GM19238 (cell line): ENCODE measurements at regions not wholly inside any gene's neighbourhood (a gene's known extent, or its start where the extent isn't known, plus 50 kb on each side); places are given as distances from the start of the nearest gene placed in this dataset.

Source experiments
- DNase-seq: peaks from one replicate; pipeline ENCODE4 v3.0.0; 2011; ENCODE audit warnings: low spot score; ENCODE audit not compliant: insufficient read length

DNA sequence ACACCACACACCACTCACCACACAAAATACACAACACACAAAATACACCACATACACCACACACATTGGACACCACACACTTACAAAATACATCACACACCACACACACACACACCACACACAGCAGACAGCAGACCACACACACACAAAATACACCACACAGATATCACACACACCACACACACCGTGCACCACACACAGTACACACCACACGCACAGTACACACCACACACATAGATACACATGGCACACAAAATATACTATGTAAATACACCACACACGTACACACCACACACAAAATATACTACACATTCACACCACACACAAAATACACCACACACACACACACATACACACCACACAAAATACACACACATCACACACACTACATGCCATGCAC lies 1243.5 kb downstream of the BRD1 start:
- no peak for DNase-seq

DNA sequence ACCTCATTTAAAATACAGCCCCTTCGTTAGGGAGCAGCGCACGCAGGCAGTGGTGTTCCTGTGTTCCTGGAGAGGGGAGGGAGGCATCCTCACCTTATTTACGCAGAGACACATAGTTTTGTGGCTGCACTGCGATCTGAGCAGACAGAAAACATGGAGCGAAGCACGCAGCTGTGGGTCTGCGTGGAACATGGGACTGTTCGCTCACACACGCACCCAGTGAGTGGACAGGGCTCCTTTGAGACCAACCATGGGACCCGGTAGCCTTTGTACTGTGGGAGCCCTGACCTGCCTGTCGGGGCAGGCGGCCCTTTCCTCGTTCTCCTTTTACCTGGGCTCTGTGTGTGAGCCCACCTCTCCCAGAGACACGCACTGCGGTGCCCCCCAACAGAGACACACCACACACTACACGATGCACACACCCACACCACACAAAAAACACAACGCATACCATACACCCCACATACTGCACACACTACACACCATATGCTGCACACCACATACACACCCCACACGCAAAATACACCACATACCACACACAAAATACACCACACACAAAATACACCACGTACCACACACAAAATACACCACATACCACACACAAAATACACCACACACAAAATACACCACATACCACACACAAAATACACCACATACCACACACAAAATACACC lies 1245.7 kb downstream of the BRD1 start:
- DNase-seq: no peak

DNA sequence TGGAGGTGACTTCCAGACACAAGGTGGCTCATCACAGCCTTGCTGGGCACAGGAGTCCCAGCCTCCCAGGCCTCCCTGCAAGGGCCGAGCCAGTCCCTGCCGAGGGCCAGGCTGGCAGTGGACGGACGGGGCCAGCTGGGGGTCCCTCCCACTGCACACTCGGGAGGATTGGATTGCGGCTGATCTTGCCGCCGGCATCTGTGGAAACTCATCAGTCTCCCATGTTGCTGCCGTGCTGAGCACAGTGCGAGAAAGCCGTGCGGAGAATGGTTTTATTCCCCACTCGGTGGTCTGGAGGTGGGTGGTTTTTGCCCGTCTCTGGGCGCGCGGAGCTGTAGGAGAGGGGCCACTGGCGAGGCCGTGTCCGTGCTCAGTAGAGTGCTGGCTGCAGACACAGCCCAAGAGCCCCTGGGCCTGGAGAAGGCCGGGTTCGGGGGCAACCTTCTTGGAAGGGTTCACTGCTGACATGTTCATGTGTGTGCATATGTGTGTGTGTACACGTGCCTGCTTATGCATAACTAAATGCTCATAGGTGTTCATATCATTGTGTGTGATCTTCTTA lies 1246.4 kb downstream of the BRD1 start:
- no peak for DNase-seq

DNA sequence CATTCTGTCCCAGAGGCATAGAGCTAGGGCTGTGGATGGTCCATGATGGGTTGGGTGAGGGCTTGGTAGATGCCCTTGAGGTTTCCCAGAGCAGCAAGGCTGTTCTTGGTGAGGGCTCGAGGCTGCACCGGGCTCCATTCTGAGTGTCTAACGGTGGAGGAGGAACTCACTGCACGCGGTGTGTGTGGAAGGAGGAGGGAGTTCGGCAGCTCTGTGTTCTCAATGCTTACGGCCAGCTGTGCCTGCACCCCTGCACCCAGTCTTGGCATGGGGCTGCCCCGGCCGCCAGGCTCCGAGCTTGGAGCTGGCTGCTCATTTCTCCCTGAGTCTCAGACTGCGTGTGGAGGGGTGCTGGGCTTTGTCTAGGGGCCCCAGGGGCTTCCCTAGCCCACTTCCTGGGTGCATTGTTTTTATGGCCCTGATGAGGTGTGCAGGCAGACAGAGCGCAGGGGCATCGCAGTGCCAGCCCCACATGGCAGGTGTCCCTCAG lies 1247.1 kb downstream of the BRD1 start:
- no peak for DNase-seq

DNA sequence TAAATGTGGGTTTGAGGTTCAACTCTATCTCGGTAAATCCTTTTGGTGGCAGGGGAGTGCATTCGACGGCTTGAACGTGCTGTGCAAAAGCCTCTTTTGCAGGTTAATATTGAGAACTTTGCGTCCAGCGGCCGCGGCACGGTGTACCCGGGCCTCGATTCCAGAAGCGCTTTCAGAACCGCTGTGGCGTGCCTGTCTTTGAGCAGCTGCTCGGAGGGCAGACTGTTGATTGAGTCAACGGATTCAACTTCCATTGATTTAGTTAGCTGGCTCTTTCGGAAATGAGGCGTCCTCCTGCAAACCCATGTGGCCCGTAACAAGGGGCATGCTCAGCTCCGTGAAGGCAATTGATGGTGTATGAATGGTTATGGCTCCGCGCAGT lies 1247.8 kb downstream of the BRD1 start:
- no peak for DNase-seq

DNA sequence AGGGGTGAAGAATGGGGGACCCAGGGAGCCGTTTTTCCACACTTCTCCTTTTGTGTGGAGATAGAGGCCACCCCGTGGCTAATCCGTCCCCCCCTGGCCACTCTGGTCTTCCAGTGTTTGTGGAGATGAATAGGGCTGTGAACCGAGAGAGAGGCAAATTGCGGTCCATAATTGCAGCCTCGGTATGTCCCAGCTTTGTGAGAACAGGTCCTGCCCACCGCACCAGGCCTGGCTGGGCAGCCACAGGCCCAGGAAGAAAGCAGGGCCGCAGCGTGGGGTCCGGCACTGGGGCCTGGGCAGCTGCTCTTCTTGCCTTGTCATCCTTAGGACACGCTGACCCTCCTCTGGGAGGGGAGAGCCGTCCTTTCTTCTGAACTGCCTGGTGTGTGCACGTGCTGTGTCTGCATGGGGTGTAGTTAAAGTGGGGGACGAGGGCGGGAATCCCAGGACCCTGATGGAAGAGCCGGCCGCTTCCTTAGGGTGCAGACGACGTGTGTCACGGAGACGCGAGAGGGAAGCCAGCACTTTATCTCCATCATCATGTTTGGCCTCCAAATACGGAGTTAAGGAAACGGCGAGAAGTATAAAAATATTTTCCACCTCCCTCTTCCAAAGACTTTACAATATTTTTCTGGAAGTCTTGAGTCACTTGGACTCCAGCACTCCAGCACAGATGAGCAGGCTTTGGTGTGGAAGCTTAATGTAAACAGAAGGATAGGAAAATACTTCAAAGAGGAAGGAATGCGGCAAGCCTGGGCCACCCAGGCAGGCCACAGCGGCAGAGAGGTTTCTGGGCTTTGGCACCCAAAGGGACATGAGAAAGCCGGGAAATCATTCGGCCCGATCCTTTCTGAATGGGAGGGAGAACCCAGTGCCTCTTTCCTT lies 1248.4 kb downstream of the BRD1 start:
- no peak for DNase-seq

DNA sequence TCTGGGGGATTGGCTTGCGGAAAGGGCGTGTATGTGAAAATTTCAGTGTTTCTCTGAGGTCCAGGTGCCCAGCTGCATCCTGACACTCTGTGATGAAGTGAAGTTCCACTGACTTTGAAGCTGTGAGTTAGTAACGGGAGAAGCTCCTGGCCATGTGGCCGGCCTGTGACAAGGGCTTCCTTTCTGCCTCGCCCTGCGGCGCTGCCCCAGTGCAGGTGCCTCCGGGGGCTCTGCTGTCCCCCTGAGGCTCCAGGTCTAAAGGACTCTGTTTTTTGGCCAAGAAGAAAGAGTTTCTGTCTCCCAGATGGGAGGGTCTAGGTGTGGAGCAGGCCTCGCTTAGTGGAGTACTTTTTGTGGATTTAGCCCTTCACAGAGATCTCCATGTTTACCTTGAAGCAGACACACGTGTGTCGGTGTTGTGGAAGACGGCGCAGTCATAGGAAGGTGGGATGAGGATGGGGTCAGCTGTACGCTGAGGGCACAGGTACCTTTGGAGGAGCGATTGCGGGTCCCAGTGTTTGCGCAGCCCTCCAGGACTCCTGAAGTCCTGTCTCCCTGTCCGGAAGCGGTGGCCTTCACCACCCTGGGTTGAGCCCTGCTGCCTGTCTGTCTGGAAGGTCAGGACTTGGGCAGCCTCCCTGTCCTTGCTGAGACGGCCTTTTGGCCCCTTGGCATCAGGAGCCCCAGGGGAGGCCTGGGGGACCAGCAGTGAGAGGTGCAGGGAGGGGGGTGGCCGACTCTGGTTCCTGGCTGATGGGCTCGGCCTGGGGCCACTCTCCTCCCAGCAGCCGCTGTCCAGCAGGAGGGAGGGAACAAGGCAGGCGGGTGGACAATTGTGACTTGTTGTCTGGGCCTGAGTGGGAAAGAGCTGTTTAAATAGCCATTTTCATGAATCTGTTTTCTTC lies 1249.3 kb downstream of the BRD1 start:
- no peak for DNase-seq

DNA sequence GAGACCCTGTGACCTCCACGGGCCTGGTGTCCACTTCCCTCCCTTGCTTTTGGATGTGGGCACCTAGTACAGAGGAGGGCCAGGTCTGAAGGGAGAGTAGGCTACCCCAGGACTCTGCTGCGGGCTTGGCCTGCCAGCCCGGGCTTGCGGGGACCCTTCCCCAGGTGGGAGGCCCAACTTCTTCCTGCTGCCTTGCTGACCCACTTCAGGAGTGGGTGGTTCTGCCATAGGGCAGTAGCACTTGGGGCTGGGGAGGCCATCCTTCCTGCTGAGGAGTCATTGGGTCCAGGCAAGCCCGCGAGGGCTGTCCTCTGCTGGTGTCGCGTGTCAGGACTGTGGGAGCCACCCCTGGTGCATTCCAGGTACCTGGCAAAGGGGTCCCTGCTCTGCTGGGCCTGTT lies 1250.0 kb downstream of the BRD1 start:
- DNase-seq: no peak

DNA sequence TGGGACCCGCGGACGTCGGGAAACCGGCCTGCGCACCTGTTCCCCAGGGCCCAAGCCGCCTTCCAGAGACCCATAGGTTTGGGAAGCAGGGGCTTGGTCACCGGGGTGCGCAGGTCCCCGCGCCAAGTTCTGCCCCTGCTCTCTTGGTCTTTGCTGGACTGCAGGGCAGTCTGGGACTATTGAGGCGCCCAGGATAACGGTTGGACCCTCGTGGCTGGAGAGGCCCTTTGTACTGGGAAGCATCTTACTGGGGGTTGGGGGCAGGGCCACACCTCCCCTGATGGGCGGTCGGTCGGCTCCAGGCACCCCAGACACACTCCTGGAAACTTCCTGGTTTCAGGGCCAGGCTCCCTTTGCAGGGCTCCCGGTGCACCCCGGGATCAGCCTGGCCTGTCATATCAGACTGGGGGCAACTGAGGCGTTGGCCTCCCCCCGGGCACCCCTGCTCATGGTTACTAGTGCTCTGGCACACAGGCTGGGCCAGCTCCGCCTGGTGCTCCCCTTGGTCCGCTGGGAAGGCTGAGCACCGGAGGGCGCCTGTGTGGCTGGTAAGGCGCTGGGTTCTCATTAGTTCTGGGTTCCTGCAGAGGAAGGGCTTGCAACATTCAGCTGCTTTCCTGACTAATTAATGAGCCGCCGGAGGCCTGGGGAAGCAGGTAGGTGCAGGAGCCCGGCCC lies 1250.5 kb downstream of the BRD1 start:
- no peak for DNase-seq

DNA sequence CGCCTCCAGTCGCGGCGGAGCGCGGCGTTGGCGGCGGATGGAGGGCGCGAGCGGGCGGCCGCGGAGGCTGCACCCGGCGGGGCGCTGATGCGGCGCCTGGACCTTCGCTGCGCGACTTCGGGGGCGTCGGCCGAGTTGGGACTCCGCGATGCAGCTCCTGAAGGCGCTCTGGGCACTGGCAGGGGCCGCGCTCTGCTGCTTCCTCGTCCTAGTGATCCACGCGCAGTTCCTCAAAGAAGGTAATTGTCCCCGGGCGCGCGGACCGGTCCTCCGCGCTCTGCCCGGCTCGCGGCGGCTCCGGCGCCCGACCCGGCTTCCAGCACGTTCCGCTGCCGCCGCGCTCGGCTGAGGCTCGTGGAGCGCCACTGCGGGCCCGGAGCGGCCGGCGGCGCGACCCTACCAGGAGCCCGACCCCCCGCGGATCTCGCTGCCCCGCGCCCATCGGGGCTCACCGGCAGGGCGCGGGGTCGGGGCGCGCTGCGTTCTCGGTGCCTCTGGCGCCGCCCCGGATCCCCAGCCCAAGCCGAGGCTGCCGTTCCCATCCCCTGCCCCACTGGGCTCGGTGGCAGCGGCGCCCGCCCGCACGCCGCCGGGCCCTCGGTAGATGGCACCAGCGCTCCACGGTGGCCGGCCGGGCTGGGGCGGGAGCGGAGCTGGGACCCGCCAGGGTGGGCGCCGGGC lies 1251.2 kb downstream of the BRD1 start:
- DNase-seq: no peak

DNA sequence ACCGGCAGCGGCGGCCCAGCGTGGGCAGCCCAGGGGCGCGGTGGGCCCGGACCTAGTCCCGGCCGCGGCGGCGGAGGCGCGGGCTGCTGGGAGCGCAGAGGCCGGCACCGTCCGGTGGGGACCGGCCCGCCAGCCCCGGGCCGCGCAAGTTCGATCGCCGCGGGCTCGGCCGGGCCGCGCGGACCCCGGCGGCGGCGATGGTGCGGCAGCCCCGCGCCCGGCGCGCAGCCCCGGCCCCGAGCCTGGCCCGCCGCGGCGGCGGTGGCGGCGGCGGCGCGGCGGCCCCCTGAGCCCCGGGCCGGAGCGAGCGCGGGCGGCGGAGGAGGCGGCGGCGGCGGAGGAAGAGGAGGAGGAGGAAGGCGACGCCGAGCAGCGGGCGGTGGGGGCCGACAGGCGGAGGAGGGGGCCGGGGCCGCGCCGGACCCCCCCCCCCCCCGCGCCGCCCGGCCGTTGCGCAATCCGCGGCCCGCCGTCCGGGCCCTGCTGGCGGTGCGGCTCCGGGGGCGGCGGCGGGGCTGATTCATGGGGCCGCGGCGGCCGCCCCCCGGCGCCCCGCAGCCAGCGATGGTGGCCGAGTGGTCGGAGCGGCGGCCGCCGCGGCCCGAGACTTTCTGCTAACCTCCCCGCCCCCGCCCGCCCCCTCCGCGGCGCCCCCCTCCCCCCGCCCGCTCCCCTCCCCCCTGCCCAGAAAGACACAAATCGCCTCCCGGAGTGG lies 1251.9 kb downstream of the BRD1 start:
- no peak for DNase-seq

DNA sequence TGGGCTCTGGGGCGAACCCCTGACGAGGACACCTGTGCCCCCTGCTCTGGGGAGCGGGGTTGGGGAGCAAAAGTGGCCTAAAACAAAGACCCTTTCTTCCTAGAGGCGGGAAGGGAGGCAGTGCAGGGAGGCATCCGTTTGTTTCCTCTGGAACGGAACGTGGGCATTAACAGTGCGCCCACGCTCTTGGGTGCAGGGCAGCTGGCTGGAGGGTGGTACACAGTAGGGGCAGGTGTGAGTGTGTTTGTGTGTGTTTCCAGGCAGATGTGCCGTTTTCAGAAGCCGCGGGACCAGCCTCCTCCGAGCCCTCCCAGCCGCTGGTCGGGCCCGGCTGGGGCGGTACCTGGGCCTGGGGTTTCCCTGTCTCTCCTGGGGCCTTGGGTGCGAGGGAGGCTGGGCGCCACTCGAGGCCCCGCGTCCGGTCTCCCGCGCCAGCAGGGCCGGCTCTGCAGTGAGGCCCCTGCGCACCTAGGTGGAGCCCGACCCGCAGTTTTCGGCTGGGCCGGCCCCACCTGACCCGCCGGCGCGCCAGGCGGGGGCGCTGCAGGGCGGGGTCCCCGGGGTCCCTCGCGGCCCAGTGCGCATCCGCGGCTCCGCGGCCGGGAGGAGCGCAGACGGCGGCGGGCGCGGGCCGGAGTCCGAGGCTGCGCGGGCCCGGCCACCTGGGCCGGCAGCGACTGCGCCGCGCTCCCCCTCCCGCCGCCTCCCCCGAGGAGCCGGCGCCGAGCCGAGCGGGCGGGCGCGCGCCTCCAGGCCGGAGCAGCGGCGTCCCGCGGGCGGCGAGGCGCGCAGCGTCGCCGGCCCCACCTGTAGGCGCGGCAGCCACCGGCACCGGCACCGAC lies 1252.7 kb downstream of the BRD1 start:
- peak; percentile 39 for DNase-seq

DNA sequence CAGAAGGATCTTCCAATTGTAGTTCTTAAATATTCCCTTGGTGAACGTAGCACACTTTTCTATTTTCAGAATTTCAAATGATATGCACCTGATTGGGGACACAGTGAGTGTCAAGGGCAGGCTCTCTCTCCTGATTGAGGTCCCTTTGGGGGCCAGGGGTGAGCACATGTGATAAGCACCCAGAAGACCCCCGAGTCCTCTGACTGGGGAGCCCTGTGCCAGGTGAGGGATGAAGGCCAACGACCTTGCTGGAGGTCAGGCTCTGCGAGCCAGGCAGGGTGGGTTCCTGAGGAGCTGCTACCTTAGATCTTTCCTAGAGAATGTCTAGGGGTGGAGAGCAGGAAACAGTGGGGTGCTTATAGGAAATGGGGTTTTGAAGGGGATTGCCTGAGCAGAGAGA lies 1253.9 kb downstream of the BRD1 start:
- no peak for DNase-seq

DNA sequence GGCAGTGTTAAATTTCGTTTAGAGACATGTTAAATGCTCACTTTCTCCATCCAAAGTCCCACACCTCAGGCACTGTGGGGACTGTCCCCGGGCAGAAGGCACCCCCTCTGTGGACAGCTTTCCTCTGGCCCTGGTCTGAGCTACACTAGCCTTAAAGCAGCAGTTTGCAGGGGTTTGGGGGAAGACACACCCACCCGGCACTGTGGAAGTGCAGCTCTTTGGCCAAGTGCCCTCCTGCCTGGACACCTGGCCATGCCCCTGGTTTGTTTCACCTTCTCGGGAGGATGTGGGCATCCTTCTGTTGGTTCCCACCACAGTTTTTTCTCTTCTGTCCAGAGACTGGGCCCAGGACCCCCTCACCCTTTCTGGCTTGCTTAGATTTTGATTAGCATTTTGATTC lies 1254.7 kb downstream of the BRD1 start:
- no peak for DNase-seq

DNA sequence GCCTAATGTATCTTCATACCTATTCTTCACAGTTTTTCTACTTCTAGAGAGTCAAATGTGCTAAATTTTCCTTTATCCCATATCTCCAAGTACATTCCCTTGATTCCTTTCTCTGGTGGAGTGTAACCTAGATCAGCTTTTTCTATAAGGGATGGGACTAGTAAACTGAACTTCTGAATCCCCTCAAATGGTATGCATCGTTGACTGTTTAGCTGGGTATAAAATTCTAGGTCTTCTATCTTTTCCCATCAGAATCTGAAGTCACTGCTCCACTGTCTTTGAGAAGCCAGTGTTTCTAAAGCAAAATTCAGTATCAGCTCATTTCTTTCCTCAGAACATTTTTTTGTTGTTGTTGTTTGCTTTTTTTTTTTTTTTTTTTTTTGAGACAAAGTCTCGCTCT lies 1256.8 kb downstream of the BRD1 start:
- no peak for DNase-seq

DNA sequence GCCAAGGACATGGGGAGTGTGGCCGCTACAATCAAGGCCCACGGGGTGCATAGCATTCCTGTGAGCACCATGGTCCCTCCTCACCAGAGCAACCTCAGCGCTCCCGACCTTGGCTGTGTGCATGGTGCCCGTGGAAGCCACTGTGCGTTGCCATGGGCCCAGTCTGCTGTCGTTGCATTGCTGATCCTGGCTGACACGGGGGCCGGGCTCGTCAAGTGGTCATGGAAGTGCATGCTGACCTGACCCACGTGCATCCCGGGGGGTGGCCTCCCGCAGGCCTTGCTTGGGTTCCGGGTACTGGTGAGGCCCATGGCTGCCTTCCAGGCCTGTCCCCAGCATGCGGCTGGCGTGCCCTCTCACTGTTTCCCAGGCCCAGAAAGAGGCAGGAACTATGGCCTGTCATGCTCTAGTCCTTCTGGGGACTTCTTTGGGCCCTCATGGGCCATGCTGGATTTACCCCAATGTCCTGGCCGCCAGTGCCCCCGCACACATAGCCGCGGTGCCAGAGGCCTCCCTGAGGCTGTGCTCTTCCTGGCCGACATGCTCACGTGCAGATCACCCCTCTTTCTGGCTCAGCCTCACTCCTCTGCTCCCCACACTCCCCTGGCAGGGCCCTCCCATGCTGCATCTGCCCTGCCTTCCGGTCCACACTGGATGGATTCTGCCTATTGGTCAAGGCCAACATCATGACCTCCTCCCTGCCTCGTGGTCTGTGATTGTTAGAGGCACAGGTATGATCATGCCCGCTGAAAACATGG lies 1258.0 kb downstream of the BRD1 start:
- DNase-seq: no peak

DNA sequence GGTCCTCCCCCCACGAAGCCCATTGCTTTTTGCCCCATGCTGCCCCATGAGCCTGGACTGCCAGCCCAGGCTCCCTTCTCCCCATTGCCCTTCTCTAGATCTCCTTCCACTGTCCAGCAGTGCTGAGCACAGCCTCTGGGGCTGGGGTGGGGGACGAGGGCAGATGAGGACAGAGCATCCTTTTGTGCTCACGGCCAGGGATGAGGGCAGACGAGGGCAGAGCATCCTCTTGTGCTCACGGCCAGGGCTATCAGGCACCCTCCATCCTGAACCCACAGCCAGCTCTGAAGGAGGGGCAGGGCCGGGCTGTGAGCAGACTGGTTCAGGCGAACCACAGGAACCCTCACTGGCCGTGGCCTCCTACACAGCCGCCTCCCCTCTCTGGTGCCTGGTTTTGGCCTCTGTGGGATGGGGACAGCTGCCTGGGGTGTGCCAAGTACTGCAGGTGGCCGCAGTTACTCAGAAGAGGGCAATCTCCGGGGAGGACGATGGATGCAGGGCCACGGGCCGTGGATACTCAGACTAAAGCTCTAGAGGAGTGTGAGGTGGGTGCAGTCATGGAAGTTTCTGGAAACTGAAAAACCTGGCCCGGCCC lies 1258.8 kb downstream of the BRD1 start:
- DNase-seq: no peak
